Left colon (tissue), 2 donors: ENCODE measurements at regions not wholly inside any gene's neighbourhood (a gene's known extent, or its start where the extent isn't known, plus 50 kb on each side); places are given as distances from the start of the nearest gene placed in this dataset.

Experiments used
- ATAC-seq: fragments of 200-7000 bp; cut with Tn5 transposase; one replicate; pipeline ENCODE4 v1.9.1; 2020; ENCODE audit warnings: mild to moderate bottlenecking, moderate library complexity
- DNase-seq, 2 donors: peaks; one replicate each; pipeline ENCODE4 v3.0.0-alpha.2; 2020
- intact Hi-C, 2 donors: fragments of 100-400 bp; cut with DNase I in 1 of 2; cut with micrococcal nuclease in 1 of 2; formaldehyde crosslinking; loops; one replicate each; pipeline versions ENCODE4 v1.11.2 to v1.14.0; 2022; cut with DNase I, micrococcal nuclease
- donor health status: DM: no; HTN: no; CAD: no.
- donor health status: DM: yes; HTN: yes; CAD: no.

DNA sequence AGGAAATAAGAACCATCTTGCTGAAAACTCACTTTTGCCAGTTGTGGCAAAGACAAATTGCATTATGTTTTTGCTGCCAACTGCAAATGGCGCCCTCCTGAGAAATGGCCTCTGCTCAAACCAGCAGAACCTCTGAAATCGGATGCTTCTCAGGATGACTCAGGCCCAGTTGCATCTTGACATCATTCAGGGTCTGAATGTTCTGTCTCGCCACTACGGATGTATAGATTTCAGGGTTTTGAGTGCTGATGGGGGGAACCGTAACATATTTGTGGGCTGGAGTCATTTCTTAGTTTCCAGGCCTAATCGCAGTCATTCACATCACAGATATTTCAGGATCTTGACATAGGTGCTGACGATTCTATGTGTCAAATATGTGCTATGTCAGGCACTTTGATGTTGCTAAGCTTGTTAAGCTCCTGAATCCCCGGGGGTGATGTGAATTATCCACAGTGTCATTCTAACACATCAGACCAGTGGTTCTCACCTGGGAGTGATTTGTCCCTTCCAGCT lies 207.1 kb downstream of the NFATC2 start:
- DNase-seq: no peak
- intact Hi-C loops: no loop called here
- no peak for ATAC-seq

DNA sequence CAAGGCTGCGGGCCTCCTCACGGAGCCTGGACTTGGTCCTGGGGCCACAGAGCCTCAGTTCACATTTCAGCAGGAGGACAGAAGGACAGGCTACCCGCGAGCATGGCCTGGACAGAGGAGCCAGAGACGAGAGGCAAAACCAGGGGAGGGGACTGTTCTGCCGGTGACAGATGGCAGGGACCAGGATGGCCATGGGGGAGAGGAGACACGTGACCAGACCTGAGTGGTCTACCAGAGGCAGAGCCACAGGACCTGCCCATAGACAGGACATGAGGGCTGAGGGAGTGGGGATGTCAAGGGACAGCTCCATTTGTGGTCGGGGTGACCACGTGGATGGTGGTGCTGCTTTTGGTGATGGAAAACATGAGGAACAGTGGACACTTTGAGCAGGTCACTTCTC lies 207.9 kb downstream of the NFATC2 start:
- no peak for ATAC-seq
- intact Hi-C loops: no loop called here
- no peak for DNase-seq

DNA sequence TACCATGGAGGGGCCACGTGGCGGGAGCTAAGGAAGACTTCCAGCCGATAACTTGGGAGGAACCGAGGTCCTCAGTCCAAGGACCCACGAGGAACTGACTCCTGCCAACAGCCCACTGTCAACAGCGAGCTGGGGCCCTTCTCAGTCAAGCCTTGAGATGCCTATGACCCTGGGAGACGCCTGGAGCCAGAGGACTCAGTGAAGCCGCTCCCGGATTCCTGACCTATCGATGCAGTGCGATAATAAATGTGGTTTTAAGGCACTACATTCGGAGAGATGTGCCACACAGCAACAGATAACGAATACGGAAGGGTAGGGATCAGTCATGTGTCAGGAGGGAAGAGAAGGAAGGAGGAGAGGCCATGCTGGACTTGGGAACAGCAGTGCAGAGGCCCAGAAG lies 208.5 kb downstream of the NFATC2 start:
- DNase-seq: no peak
- intact Hi-C loops: no loop called here
- ATAC-seq: no peak

DNA sequence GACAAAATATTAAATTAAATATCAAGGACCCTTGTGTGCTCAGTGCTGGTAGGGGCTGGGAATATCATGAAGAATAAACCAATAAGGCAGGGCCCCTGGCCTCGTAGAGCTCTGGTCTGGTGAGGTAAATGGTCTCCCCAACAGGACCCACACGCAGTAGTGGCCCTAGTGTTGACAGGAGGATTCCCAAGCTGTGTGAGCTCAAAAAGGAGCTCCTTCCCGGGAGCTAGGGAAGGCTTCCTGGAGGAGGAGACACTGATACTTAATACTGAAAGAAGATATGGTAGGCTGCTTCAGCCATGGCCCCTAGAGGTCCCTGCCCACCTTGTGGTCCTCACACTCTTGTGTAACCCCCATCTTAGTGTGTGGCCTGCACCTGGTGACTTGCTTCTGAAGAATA lies 209.1 kb downstream of the NFATC2 start:
- ATAC-seq: no peak
- intact Hi-C loops: no loop called here
- DNase-seq: no peak

DNA sequence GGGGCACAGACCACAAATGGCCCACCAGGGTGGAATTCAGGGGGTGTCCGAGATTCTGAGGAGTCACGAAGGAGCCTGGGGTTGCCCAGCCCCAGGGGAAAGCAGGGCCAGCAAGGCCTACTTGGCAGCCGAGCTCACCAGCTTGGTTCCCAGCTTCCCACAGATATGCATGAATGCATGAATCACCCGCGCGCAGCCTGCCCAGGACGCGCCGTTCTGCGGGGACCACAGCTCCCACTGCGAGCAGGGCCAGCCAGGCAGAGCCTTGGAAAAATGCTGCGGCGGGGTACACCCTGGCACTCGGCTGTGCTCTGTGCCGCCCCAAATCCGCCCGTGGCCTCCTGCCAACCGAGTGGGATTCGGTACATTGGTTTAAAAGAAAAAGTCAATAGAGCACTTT lies 211.0 kb downstream of the NFATC2 start:
- intact Hi-C loops: no loop called here
- DNase-seq (no peak), ATAC-seq (no peak)

DNA sequence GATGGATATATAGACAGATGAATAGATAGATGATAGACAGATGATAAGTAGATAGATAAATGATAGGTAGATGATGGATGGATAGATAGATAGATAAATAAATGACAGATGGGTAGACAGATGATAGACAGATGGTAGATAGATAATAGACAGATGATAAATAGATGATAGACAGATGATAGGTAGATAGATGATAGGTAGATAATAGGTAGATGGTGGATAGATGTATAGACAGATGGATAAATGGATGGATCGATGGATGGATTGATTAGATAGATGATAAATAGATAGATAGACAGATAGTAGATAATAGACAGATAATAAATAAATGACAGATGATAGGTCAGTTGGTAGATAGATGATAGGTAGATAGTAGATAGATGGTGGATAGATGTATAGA lies 212.7 kb downstream of the NFATC2 start:
- ATAC-seq: no peak

DNA sequence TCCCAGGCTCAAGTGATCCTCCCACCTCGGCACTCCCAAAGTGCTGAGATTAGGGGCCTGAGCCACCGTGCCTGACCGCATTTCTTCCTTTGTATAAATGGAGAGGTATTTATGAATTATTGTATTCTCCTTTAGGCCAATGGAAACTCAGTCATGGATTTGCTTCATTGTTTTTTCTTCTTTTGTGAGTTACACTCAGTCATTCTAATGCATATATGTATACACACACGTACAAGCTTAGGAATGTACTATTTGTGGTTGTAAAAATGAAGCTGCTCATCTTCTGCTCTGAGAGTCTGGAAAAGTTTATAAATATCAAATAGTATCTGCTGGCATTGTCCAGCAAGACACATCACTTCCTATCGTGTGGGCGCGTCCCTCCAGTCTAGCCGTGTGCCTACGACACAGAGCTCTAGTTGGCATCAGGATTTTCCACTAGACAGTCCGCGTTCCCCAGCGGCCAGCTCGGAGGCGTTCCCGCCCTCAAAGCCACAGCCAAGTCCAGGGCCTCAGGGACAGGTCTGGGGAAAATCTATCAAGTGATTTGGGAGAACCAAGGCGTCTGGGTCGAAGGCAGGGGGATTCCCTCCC lies 215.2 kb downstream of the NFATC2 start:
- no peak for DNase-seq
- intact Hi-C loops: no loop called here
- ATAC-seq: no peak

More for the DNA sequence above, 212.7 kb downstream of the NFATC2 start:
- intact Hi-C loops: no loop called here
- no peak for DNase-seq

DNA sequence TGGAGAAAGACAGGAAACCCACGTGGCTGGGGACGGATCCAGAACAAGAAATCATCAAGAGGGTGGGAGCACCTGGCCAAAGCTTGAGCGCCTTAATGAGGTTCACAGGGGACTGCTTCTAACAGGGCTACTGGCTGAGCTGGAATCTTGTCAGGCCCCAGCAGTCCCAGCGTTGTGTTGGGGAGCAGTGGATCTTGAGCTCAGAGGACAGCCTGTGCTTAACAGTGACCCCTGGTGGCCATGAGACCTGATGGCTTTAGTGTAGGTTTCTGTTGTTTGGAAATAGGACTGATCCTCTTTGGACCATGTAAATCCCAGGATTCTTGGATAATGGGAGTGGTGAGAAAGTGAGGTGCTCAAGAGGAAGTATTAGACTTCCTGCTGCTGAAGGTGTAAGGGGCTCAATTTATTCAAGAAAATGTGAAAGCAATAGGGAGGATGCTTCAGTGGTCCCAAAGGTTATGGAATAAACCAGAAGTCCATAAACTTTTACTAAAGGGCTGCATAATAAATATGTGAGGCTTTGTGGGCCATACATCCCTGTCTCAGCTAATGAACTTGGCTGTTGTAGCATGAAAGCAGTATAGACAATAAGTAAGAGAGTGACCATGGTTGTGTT lies 216.2 kb downstream of the NFATC2 start:
- ATAC-seq (peak; percentile 62), DNase-seq (peak in 1 of 2 donors; percentile 67)
- intact Hi-C loops: no loop called here

DNA sequence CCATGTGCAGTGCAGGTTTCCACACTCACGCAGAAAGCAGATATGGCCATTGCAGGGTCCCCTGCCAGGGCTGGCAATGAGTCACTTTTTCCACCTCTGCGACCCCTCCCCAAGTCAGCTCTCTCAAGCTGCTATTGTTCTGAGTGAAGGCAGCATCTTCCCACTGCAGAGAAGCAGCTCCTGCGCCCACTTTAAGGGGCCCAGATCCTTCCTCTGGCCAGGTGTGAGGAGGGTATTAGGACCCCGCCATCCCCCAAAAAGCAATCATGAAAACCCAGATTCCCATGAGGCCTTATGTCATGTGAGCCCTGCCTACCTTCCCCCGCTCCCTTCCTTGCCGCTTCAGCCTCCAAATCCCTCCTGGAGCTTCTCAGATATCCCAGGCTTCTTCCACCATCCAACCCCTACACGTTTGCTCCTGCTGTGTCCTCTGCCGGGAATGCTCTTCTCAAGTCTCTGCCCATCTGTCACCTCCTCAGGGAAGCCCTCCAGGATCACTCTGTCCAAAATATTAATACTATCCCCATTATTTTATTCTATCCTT lies 220.3 kb downstream of the NFATC2 start:
- no peak for ATAC-seq
- no peak for DNase-seq
- intact Hi-C loops: no loop called here

DNA sequence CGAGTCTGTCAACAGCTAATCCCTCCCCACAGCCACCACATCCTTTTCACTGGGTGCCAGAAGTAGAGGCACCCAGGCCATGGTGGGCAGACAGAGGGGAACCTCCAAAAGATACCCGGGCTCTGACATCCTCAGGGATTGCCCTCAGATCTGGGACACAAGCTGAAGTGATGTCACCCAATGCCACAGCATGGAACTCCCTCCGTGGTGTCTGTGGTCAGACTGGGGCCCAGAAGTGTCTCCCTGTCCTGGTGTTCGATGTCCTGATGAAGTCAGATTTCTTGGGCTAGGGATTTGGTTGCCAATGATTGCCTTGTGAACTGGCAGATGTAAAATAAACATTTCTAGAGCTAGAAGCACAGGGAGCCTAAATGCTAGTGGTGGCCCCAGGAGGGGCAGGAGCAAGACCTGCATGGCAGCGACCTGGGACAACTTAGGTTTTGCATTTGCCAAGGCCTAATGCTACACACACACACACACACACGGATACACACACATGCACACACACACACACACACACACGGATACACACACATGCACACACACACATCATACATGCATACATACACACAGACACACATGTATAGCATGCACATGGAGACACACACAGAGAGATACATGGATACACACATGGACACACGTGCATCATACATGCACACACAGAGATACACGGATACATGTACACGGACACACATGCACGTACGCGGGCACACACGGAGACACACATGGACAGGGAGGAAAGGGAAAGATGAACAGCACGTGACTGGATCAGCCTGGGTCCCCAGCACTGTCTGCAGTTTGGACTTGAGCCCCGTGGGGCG lies 221.0 kb downstream of the NFATC2 start:
- intact Hi-C loops: no loop called here
- ATAC-seq (no peak), DNase-seq (no peak)

DNA sequence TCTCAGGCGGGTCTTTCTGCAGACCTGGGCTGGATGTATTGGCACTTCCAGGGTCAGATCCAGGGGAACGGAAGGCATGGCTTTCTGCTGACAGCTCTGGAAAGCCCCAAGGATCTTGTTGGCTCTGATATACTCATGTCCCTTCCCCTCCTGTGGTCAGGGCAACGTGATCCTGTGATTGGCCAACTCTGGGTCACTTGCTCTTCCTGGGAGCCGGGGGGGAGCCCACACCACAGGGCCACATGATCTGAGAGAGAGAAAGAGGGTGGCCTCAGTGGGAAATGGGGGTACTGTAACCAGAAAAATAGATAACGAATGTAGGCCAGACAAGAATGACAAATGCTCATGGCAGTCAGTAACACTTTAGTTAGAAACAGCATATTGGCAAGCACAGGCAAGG lies 223.0 kb downstream of the NFATC2 start:
- DNase-seq: no peak
- intact Hi-C loops: no loop called here
- ATAC-seq: no peak

DNA sequence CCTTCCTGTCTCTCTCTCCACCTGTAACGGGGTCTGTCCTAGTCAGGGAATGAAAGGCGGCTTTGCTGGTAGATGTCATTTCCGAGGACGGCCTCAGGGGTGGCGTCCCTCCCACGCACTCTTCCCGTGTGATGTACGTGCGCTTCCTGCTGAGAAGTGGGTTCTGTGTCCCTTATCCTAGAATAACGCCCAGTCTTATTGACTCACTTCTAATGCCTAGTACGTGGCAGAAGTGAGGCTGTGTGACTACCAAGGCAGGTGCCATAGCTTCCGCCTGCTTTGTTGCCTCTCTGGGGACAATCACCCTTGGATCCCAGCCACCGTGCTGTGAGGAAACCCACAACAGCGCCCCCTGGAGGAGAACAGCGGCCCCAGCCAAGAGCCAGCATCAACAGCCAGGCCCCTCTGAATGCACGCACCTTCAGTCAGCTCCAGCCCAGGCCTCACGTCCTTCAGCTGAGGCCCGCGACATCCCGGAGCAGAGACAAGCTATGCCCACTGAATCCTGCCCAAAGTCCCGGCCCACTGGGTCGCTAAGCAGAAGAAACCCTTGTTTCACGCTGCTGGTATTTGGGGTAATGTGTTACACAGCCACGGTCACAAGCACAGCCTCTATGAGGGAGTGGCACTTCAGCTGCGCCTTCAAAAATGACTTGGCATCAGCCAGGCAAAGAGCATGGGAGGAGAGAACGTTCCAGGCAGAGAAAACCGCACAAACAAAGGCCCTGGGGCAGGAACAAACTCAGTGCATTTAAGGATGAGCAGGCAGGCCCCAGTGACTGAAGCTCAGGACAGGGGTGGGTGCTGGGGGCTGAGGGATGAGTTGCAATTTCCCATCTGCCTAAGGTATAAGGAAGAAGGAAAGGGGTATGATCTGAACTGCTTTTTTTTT lies 224.2 kb downstream of the NFATC2 start:
- peak; percentile 70 to 88 for DNase-seq
- ATAC-seq: peak; percentile 99
- intact Hi-C loops: no loop called here

DNA sequence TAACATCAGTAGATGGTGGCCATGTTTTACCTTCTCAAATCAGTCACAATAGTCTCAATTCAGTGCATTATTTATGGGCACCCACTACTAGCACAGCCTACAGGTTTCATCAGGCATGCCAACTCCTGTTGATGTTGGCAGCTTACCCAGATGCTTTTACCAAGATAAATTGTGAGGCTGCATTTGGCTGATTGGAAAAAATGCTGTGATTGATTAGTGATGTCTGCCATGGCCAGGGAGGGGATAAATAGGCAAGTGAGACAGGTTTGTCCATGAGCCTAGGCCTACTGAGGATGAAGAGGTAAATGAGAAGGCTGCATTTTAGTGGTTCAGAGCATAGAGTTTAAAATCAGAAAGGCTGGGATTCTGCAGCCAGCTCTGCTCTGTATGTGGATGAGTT lies 227.1 kb downstream of the NFATC2 start:
- DNase-seq (no peak), ATAC-seq (no peak)
- intact Hi-C loops: no loop called here

DNA sequence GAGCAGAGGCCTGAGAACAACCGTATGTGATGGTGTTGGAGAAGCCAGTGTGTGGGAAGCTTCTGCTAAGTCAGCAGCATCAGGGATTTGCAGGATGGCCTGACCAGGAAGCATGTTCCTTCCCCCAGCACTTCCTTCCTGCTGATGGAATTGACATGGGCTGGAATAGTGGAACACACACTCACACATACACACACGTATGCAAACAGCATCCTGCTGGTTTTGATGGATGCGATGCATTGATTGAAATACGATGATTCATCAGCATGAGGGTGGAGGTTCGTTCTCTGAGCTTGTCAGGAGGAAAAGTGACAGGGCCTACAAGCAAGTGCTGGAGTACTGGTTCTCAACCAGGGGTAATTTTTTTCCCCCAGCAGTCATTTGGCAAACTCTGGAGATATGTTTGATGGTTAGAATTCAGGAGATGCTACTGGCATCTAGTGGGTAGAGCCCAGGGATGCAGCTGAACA lies 229.1 kb downstream of the NFATC2 start:
- no peak for DNase-seq
- intact Hi-C loops: no loop called here
- ATAC-seq: no peak

DNA sequence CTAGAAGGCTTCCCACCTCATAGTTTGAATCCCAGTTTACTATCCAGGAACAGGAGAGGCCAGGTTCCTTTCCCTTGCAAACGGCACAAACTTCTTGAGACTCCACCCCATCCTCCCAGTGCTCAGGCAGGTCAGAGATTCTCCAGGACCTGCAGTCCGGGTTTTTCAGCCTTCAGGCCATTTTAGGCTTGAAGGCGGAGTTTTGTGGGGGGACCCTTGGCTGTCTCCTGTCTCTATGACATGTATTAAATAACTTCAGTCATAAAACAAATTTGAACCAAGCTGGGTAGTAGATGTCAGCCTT lies 230.1 kb downstream of the NFATC2 start:
- DNase-seq (no peak), ATAC-seq (no peak)
- intact Hi-C loops: no loop called here

DNA sequence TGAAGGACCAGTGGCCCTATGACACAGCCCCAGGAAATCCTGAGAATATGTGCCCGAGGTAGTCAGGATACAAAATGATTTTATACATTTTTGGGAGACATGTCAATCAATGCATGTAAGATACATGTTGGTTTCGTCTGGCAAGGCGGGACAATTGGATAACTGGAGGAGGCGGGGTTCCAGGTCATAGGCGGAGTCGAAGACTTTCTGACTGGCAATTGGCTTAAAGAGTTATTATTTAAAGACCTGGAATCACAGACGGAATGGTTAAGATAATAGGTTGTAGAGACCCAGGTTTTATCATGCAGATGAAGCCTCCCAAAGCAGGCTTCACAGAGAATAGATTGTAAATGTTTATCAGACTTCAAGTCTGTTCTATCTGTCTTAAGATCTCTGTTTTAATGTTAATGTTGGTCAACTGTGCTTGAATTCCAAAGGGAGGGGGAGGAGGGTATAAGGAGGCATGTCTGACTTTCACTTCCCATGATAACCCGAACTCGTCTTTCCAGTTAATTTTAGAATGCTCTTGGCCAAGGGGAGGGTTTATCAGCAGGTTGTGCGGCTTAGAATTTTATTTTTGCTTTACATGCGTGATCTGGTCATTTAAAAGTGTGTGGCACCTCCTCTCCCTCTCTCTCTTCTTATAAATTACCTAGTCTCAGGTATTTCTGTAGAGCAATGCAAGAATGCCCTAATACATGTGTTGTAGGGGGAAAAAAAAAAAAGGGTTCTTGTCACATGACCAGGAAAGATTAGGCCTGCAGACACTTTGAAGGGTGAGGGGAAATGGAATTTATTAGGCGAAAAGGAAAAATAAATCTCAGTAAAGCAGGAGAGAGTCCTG lies 230.7 kb downstream of the NFATC2 start:
- intact Hi-C loops: no loop called here
- ATAC-seq: no peak
- no peak for DNase-seq

DNA sequence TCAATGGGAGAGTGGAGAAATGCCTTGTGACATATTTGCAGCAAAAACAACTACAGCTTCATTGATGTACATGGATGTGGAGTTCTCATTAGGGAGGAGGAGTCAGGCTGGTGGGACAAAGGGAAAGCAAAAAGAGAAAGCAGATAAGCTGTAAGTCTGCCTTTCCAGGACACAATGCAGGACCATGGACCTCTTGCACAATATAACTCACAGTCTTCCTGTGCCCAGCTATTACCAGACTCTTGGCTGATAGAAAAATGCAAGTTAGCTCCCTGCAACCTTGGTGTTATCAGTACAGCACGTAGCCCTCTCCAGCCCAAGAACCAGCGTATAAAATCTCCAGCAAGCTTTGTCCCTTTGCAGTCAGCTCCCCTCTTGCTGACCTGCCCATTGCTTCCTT lies 232.3 kb downstream of the NFATC2 start:
- DNase-seq (no peak), ATAC-seq (no peak)
- intact Hi-C loops: no loop called here

DNA sequence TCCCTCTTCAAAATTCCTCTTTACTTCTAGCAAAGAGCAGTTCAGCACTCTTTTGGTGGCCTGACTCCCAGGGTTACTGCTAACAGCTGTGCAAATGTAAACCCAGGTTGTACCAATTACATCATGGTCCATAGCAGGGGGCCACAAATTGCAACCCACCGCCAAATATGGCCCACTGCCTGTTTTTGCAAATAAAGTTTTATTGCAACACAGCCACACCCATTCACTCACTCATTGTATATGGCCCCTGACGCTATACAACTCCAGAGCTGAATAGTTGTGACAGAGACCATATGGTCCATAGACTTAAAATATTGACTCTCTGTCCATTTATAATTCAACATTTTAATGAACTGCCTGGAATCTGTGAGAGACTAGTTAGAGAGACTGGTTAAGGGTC lies 233.4 kb downstream of the NFATC2 start:
- DNase-seq (no peak), ATAC-seq (no peak)
- intact Hi-C loops: loop anchor here (5.0 kb wide), 2 partner anchors 317 to 322 kb away; no protein-coding TSS in a partner anchor
